ENCODE measurements at regions not wholly inside any gene's neighbourhood (a gene's known extent, or its start where the extent isn't known, plus 50 kb on each side); places are given as distances from the start of the nearest gene placed in this dataset.

DNA sequence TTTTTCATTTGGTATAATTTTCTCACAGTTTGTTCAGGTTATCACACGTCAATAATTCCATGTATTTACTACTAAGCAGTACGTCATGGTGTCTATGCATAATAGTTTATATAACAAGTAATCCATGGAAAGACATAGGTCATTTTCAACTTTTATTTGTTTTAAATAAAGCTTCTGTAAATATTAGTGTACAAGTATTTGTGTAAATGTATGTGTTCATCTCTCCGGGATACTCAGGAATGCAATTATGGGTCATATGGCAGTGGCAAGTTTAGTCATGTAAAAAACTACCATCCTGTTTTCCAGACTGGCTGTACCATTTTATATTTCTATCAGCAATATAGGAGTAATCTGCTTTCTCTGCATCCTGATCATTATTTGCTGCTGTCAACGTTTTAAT lies 231.1 kb upstream of the ZNF804A start:
- Histone ChIP-seq H2AFZ (ENCODE audit: control insufficient read depth, low read length) (no peak overlapping the region), H3K9ac (ENCODE audit: control insufficient read depth, extremely low read depth, insufficient read depth, low read length) (no peak overlapping the region), H3K27me3 (ENCODE audit: control insufficient read depth, extremely low read depth, insufficient read depth, low read length) (no peaks in the 10 kb centered on the region), H3K4me3 (ENCODE audit: control insufficient read depth in 2 of 3, extremely low read depth in 1 of 3, insufficient read depth in 2 of 3, low read depth in 1 of 3, low read length in 3 of 3) (no peak overlapping the region), H4K20me1 (ENCODE audit: control insufficient read depth, extremely low read depth, insufficient read depth, low read length) (no peaks in the 10 kb centered on the region), H3K4me2 (ENCODE audit: control insufficient read depth, extremely low read depth, insufficient read depth, low read depth, low read length) (no peak overlapping the region), H3K9me1 (ENCODE audit: control insufficient read depth, extremely low read depth, insufficient read depth, low read length) (no peaks in the 10 kb centered on the region), H3K27ac (ENCODE audit: control insufficient read depth, insufficient read depth, low read length) (no peak overlapping the region), H3K4me1 (ENCODE audit: control insufficient read depth, extremely low read depth, insufficient read depth, low read length) (no peaks in the 10 kb centered on the region), H3K79me2 (ENCODE audit: control insufficient read depth, insufficient read depth, low read length) (no peaks in the 10 kb centered on the region), H3K36me3 (ENCODE audit: control insufficient read depth in 2 of 2, extremely low read depth in 1 of 2, insufficient read depth in 2 of 2, low read length in 2 of 2) (no peaks in the 10 kb centered on the region), H3K9me3 (ENCODE audit: control insufficient read depth, low read depth, low read length) (no peaks in the 10 kb centered on the region)
- DNase-seq (ENCODE audit: low read depth, low spot score) (no peak), FAIRE-seq (no peak)
- dilution Hi-C loops (cut with MboI; ENCODE audit: extremely low pct_ligation_motif_present, low sequenced_read_pairs), result no loop called here
- TF ChIP-seq, protein P1, sequence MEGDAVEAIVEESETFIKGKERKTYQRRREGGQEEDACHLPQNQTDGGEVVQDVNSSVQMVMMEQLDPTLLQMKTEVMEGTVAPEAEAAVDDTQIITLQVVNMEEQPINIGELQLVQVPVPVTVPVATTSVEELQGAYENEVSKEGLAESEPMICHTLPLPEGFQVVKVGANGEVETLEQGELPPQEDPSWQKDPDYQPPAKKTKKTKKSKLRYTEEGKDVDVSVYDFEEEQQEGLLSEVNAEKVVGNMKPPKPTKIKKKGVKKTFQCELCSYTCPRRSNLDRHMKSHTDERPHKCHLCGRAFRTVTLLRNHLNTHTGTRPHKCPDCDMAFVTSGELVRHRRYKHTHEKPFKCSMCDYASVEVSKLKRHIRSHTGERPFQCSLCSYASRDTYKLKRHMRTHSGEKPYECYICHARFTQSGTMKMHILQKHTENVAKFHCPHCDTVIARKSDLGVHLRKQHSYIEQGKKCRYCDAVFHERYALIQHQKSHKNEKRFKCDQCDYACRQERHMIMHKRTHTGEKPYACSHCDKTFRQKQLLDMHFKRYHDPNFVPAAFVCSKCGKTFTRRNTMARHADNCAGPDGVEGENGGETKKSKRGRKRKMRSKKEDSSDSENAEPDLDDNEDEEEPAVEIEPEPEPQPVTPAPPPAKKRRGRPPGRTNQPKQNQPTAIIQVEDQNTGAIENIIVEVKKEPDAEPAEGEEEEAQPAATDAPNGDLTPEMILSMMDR (optimal IDR thresholded peaks at IDR 0.05 in 1 of 3, IDR thresholded peaks at IDR 0.05 in 1 of 3, conservative IDR thresholded peaks at IDR 0.05 in 1 of 3; ENCODE audit: extremely low read depth in 1 of 3, insufficient read depth in 2 of 3, low read length in 3 of 3), result no peak
- TF ChIP-seq EZH2 (IDR thresholded peaks at IDR 0.05; ENCODE audit: low read length), result no peak

DNA sequence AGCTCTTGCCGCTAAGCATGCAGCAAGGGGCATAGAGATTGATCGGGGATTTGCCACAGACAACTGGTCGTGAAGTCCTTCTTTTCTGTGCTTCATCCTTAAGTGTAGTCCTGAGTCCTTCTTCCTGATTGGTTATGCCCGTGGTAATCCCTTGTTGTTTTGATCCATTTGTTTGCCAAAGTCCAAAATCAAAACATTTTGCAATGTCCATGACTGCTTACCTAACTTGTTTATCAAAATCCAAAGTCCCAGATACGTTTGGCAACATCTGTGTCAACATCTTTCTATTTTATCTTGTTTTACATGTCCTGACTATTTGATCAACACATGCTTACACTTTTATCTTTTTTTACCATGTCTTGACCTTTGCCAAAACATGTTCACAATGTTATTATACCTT lies 229.0 kb upstream of the ZNF804A start:
- H3K27me3 ChIP-seq (ENCODE audit: control insufficient read depth, extremely low read depth, insufficient read depth, low read length), result no peaks in the 10 kb centered on the region
- H3K4me3 ChIP-seq (ENCODE audit: control insufficient read depth in 2 of 3, extremely low read depth in 1 of 3, insufficient read depth in 2 of 3, low read depth in 1 of 3, low read length in 3 of 3), result no peak overlapping the region
- DNase-seq (ENCODE audit: low read depth, low spot score), result no peak
- H3K4me1 ChIP-seq (ENCODE audit: control insufficient read depth, extremely low read depth, insufficient read depth, low read length), result no peaks in the 10 kb centered on the region
- H3K79me2 ChIP-seq (ENCODE audit: control insufficient read depth, insufficient read depth, low read length), result no peaks in the 10 kb centered on the region
- no peak overlapping the region for H3K4me2 ChIP-seq (ENCODE audit: control insufficient read depth, extremely low read depth, insufficient read depth, low read depth, low read length)
- no peaks in the 10 kb centered on the region for H3K9me1 ChIP-seq (ENCODE audit: control insufficient read depth, extremely low read depth, insufficient read depth, low read length)
- H3K9ac ChIP-seq (ENCODE audit: control insufficient read depth, extremely low read depth, insufficient read depth, low read length), result no peak overlapping the region
- no peaks in the 10 kb centered on the region for H4K20me1 ChIP-seq (ENCODE audit: control insufficient read depth, extremely low read depth, insufficient read depth, low read length)
- no peak for FAIRE-seq
- TF ChIP-seq EZH2 (IDR thresholded peaks at IDR 0.05; ENCODE audit: low read length), result no peak
- TF ChIP-seq, protein P1 (optimal IDR thresholded peaks at IDR 0.05 in 1 of 3, IDR thresholded peaks at IDR 0.05 in 1 of 3, conservative IDR thresholded peaks at IDR 0.05 in 1 of 3; ENCODE audit: extremely low read depth in 1 of 3, insufficient read depth in 2 of 3, low read length in 3 of 3), result no peak
- no peaks in the 10 kb centered on the region for H3K9me3 ChIP-seq (ENCODE audit: control insufficient read depth, low read depth, low read length)
- dilution Hi-C loops (cut with MboI; ENCODE audit: extremely low pct_ligation_motif_present, low sequenced_read_pairs), result no loop called here
- H2AFZ ChIP-seq (ENCODE audit: control insufficient read depth, low read length), result no peak overlapping the region
- no peak overlapping the region for H3K27ac ChIP-seq (ENCODE audit: control insufficient read depth, insufficient read depth, low read length)
- H3K36me3 ChIP-seq (ENCODE audit: control insufficient read depth in 2 of 2, extremely low read depth in 1 of 2, insufficient read depth in 2 of 2, low read length in 2 of 2), result no peaks in the 10 kb centered on the region

All from keratinocyte (primary cell).